PFSK-1 (cell line): ENCODE measurements at regions not wholly inside any gene's neighbourhood (a gene's known extent, or its start where the extent isn't known, plus 50 kb on each side); places are given as distances from the start of the nearest gene placed in this dataset.

Source experiments
- FOXP2 ChIP-seq: optimal IDR thresholded peaks from 2 replicates; pipeline ENCODE3; 2011; ENCODE audit warnings: borderline replicate concordance, control low read depth, inconsistent platforms; ENCODE audit not compliant: insufficient read depth; ENCODE audit errors: extremely low read length, extremely low read depth
- POLR2AphosphoS5 ChIP-seq: IDR thresholded peaks from 2 replicates; pipeline ENCODE4 v1.6.1; 2012; ENCODE audit warnings: low read depth, mild to moderate bottlenecking, control low read depth, low read length, moderate library complexity
- REST ChIP-seq, 2 experiments: IDR thresholded peaks; 2 replicates each; pipeline versions ENCODE4 v1.6.1 to v1.8.0; 2011 to 2012; ENCODE audit warnings: low read depth in 2 of 2, low read length in 2 of 2, control low read depth in 1 of 2, inconsistent platforms in 1 of 2, mild to moderate bottlenecking in 1 of 2, moderate library complexity in 1 of 2; ENCODE audit not compliant: insufficient read depth in 1 of 2
- SIN3A ChIP-seq: IDR thresholded peaks from 2 replicates; pipeline ENCODE4 v1.6.1; 2012; ENCODE audit warnings: mild to moderate bottlenecking, low read length, moderate library complexity, borderline replicate concordance; ENCODE audit not compliant: insufficient read depth
- TAF1 ChIP-seq: IDR thresholded peaks from 2 replicates; pipeline ENCODE4 v1.6.1; 2012; ENCODE audit warnings: low read length, control low read depth, borderline replicate concordance; ENCODE audit not compliant: insufficient read depth

- no peak for TF ChIP-seq REST (IDR thresholded peaks at IDR 0.05; ENCODE audit: insufficient read depth in 1 of 2, low read depth in 2 of 2, low read length in 2 of 2)
- TF ChIP-seq POLR2AphosphoS5, result no peak
- TF ChIP-seq TAF1, result no peak
- no peak for TF ChIP-seq FOXP2
- no peak for TF ChIP-seq SIN3A
Observed at GRCh38 chrX:20668550-20668949, 401.8 kb upstream of the RPS6KA3 start.

- TF ChIP-seq TAF1 (no peak), POLR2AphosphoS5 (no peak), SIN3A (no peak), FOXP2 (no peak), REST (IDR thresholded peaks at IDR 0.05; ENCODE audit: insufficient read depth in 1 of 2, low read depth in 2 of 2, low read length in 2 of 2) (no peak)
Observed at GRCh38 chrX:20666331-20666730, 399.6 kb upstream of the RPS6KA3 start.

- TF ChIP-seq REST (IDR thresholded peaks at IDR 0.05; ENCODE audit: insufficient read depth in 1 of 2, low read depth in 2 of 2, low read length in 2 of 2) (no peak), POLR2AphosphoS5 (no peak)
Observed at GRCh38 chrX:20665481-20665880, 398.8 kb upstream of the RPS6KA3 start.

- TF ChIP-seq FOXP2, result no peak
- TF ChIP-seq REST (IDR thresholded peaks at IDR 0.05; ENCODE audit: insufficient read depth in 1 of 2, low read depth in 2 of 2, low read length in 2 of 2), result no peak
- no peak for TF ChIP-seq TAF1
- TF ChIP-seq POLR2AphosphoS5, result no peak
Observed at GRCh38 chrX:20664774-20665173, 398.1 kb upstream of the RPS6KA3 start.

GRCh38 chrX:20664131-20664530 is 397.4 kb upstream of the RPS6KA3 start:
- TF ChIP-seq TAF1 (no peak), SIN3A (no peak), FOXP2 (no peak), POLR2AphosphoS5 (no peak), REST (IDR thresholded peaks at IDR 0.05; ENCODE audit: insufficient read depth in 1 of 2, low read depth in 2 of 2, low read length in 2 of 2) (no peak)
